K562 (cell line): ENCODE measurements at regions not wholly inside any gene's neighbourhood (a gene's known extent, or its start where the extent isn't known, plus 50 kb on each side); places are given as distances from the start of the nearest gene placed in this dataset.

Experiments used
- ATAC-seq: fragments of 200-7000 bp; cut with Tn5 transposase; 3 replicates; pipeline ENCODE4 v1.9.1; 2020; ENCODE audit warnings: moderate library complexity
- BruUV-seq: library from RNA; stranded (reverse); fragments of 400-500 nt; replicated peaks from 2 replicates; lab custom pipeline; 2021; lab: Mats Ljungman, UMichigan
- CTCF ChIA-PET: fragments of 300-600 bp; formaldehyde crosslinking; extraction: SDS; loops from one replicate; lab custom pipeline; 2021; ENCODE audit warnings: low intra/inter-chr PET ratio; lab: Yijun Ruan, JAX
- POLR2A ChIA-PET: fragments of 300-600, 350-650 bp; sonication (Branson Sonifier 250); formaldehyde crosslinking; extraction: SDS; loops from one replicate; lab custom pipeline; 2021; ENCODE audit warnings: antibody characterized with exemption, inconsistent platforms; lab: Yijun Ruan, JAX
- DNase-seq, 4 experiments: peaks; one replicate each; pipeline versions ENCODE4 v3.0.0 to v3.0.0-alpha.2; 2011 to 2018; ENCODE audit warnings: low spot score in 3 of 4, mixed read lengths in 3 of 4; ENCODE audit errors: extremely low read depth in 1 of 4
- FAIRE-seq: peaks from 2 replicates; lab custom pipeline; 2011; peaks lifted over from hg19 to GRCh38; lab: Jason Lieb, UNC
- H2AFZ ChIP-seq: 2 replicates; pipeline ENCODE4 v1.6.0; 2011; ENCODE audit warnings: low read depth, low read length, control low read depth, inconsistent platforms
- H3K27ac ChIP-seq: fragments of 200-600 bp; 3 replicates; pipeline ENCODE4 v1.8.0; 2011; ENCODE audit warnings: low read depth, mild to moderate bottlenecking, control low read depth, inconsistent platforms, low read length, moderate library complexity, mixed read lengths; ENCODE audit errors: extremely low read depth
- H3K27me3 ChIP-seq, 2 experiments: fragments of 300-600 bp in 1 of 2; 2 replicates in 1 of 2; 3 replicates in 1 of 2; pipeline versions ENCODE4 v1.6.0 to v1.8.0; 2011; ENCODE audit warnings: inconsistent platforms in 2 of 2, low read length in 2 of 2, mild to moderate bottlenecking in 1 of 2, mixed read lengths in 1 of 2, moderate library complexity in 1 of 2; ENCODE audit not compliant: control insufficient read depth in 2 of 2, insufficient read depth in 2 of 2
- H3K36me3 ChIP-seq: fragments of 300-600 bp; 3 replicates; pipeline ENCODE4 v1.8.0; 2011; ENCODE audit warnings: mild to moderate bottlenecking, low read length, inconsistent platforms; ENCODE audit not compliant: control insufficient read depth, insufficient read depth
- H3K4me1 ChIP-seq, 2 experiments: fragments of 200-600 bp in 1 of 2; replicated peaks in 1 of 2; 2 replicates in 1 of 2; 3 replicates in 1 of 2; pipeline versions ENCODE4 v1.5.1 to v1.8.0; 2011; ENCODE audit warnings: inconsistent platforms in 2 of 2, low read length in 2 of 2, mild to moderate bottlenecking in 1 of 2, mixed read lengths in 1 of 2, moderate library complexity in 1 of 2; ENCODE audit not compliant: control insufficient read depth in 2 of 2, insufficient read depth in 2 of 2
- H3K4me2 ChIP-seq: 2 replicates; pipeline ENCODE4 v1.6.1; 2011; ENCODE audit warnings: low read length, control low read depth, inconsistent platforms, mixed read lengths; ENCODE audit not compliant: insufficient read depth
- H3K4me3 ChIP-seq: fragments of 200-600 bp; sonication (generic), shearing (Covaris generic); 2 replicates; pipeline ENCODE4 v1.5.1; 2016; ENCODE audit warnings: control low read depth, inconsistent platforms
- H3K79me2 ChIP-seq: fragments of 200-600 bp; 3 replicates; pipeline ENCODE4 v1.8.0; 2011; ENCODE audit warnings: low read length, inconsistent platforms; ENCODE audit not compliant: control insufficient read depth, insufficient read depth
- H3K9ac ChIP-seq, 2 experiments: 2 replicates each; pipeline versions ENCODE4 v1.6.0 to v1.6.1; 2011; ENCODE audit warnings: low read depth in 2 of 2, low read length in 2 of 2, control low read depth in 1 of 2, inconsistent platforms in 1 of 2, mild to moderate bottlenecking in 1 of 2, mixed read lengths in 1 of 2; ENCODE audit not compliant: insufficient read depth in 1 of 2
- H3K9me1 ChIP-seq: one replicate; pipeline ENCODE4 v1.6.0; 2011; ENCODE audit warnings: inconsistent platforms, mild to moderate bottlenecking, low read length, moderate library complexity; ENCODE audit not compliant: control insufficient read depth, insufficient read depth
- H3K9me3 ChIP-seq: replicated peaks from 2 replicates; pipeline ENCODE4 v1.5.1; 2011; ENCODE audit warnings: low read depth, low read length, inconsistent platforms; ENCODE audit not compliant: control insufficient read depth, insufficient read depth
- H4K20me1 ChIP-seq: replicated peaks from 2 replicates; pipeline ENCODE4 v1.6.1; 2011; ENCODE audit warnings: low read length, inconsistent platforms, mixed read lengths; ENCODE audit not compliant: control insufficient read depth, insufficient read depth
- CBX3 ChIP-seq, 2 experiments: IDR thresholded peaks; 1 replicate in 1 of 2; 2 replicates in 1 of 2; pipeline ENCODE4 v1.6.1; 2012; ENCODE audit warnings: inconsistent platforms in 2 of 2, low read length in 2 of 2, borderline replicate concordance in 1 of 2, control low read depth in 1 of 2
- CEBPB ChIP-seq: fragments of 450-650 bp; IDR thresholded peaks from 2 replicates; pipeline ENCODE4 v1.6.1; 2016; ENCODE audit warnings: missing genetic modification characterization, missing compliant biosample characterization
- CEBPG ChIP-seq, 3 experiments: fragments of 200-800 bp in 1 of 3; sonication (Bioruptor generic) in 1 of 3; sonication (generic) in 1 of 3; formaldehyde crosslinking in 1 of 3; IDR thresholded peaks in 2 of 3; conservative IDR thresholded peaks in 1 of 3; 2 replicates each; pipeline versions ENCODE4 v1.6.1 to v1.8.0; 2016 to 2022; ENCODE audit warnings: missing compliant biosample characterization in 2 of 3, missing genetic modification characterization in 2 of 3, mild to moderate bottlenecking in 1 of 3, missing genetic modification reagents in 1 of 3
- CHD4 ChIP-seq: fragments of 200-600 bp; sonication (generic); IDR thresholded peaks from 3 replicates; pipeline ENCODE4 v1.6.1; 2012; ENCODE audit warnings: low read depth, mild to moderate bottlenecking, mixed read lengths, low read length, inconsistent platforms; ENCODE audit not compliant: insufficient read depth, insufficient replicate concordance, poor library complexity, severe bottlenecking
- ETV1 ChIP-seq: fragments of 450-650 bp; conservative IDR thresholded peaks from 2 replicates; pipeline ENCODE4 v1.6.1; 2016; ENCODE audit warnings: missing genetic modification characterization, control low read depth, low read depth, missing compliant biosample characterization
- HDAC8 ChIP-seq: fragments of 450-650 bp; IDR thresholded peaks from 2 replicates; pipeline ENCODE4 v1.6.1; 2016; ENCODE audit warnings: mild to moderate bottlenecking, missing genetic modification characterization, moderate library complexity, missing compliant biosample characterization
- MEIS2 ChIP-seq: fragments of 450-650 bp; IDR thresholded peaks from 2 replicates; pipeline ENCODE4 v1.6.1; 2014; ENCODE audit warnings: mild to moderate bottlenecking; ENCODE audit not compliant: partially characterized antibody
- NFIC ChIP-seq: fragments of 450-650 bp; IDR thresholded peaks from 2 replicates; pipeline ENCODE4 v1.6.1; 2017; ENCODE audit warnings: mild to moderate bottlenecking, inconsistent platforms
- SOX6 ChIP-seq: fragments of 450-650 bp; IDR thresholded peaks from 2 replicates; pipeline ENCODE4 v1.6.1; 2014; ENCODE audit warnings: mild to moderate bottlenecking
- TBL1XR1 ChIP-seq, 2 experiments: IDR thresholded peaks; 2 replicates each; pipeline ENCODE4 v1.6.1; 2012; ENCODE audit warnings: improper control_type of control experiment in 2 of 2, low read length in 2 of 2, mild to moderate bottlenecking in 1 of 2
- TBP ChIP-seq: optimal IDR thresholded peaks from 2 replicates; pipeline ENCODE3; 2011; ENCODE audit warnings: low read depth, low read length, improper control_type of control experiment
- XRCC4 ChIP-seq: IDR thresholded peaks from one replicate; pipeline ENCODE4 v1.6.1; 2011; ENCODE audit not compliant: insufficient read depth, insufficient read length; ENCODE audit errors: extremely low read depth
- ZNF121 ChIP-seq: sonication (generic); formaldehyde crosslinking; conservative IDR thresholded peaks from 2 replicates; pipeline ENCODE4 v1.8.0; 2022; ENCODE audit warnings: missing genetic modification reagents
- ZNF134 ChIP-seq: fragments of 250-450 bp; sonication (Bioruptor Pico); conservative IDR thresholded peaks from 2 replicates; pipeline ENCODE4 v1.4.0; 2020
- ZNF263 ChIP-seq: sonication (generic); formaldehyde crosslinking; IDR thresholded peaks from 2 replicates; pipeline ENCODE4 v1.8.0; 2022; ENCODE audit warnings: mild to moderate bottlenecking, missing genetic modification reagents, borderline replicate concordance
- ZNF384 ChIP-seq: IDR thresholded peaks from 2 replicates; pipeline ENCODE4 v1.6.1; 2012; ENCODE audit warnings: low read depth, low read length, improper control_type of control experiment
- WGBS: fragments of 100-300 bp; shearing (Covaris generic); methylation state at CpG from one replicate; pipeline ENCODE4 v1.1.6; 2016; ENCODE audit warnings: low coverage, mixed read lengths; ENCODE audit not compliant: insufficient coverage; ENCODE audit errors: missing lambda C conversion rate; 5-methylcytosine and 5-hydroxymethylcytosine counted together
- in situ Hi-C: fragments of 300-500 bp; cut with MboI; formaldehyde crosslinking; loops from 4 replicates; pipeline ENCODE4 v1.15.0; 2018; ENCODE audit warnings: inconsistent platforms, mixed read lengths
- intact Hi-C: fragments of 100-400 bp; cut with micrococcal nuclease; formaldehyde crosslinking; loops from 2 replicates; pipeline ENCODE4 v1.14.2; 2022
- TF ChIP-seq, protein P1 (sequence below), 2 experiments: fragments of 450-650 bp in 1 of 2; sonication (generic) in 1 of 2; formaldehyde crosslinking in 1 of 2; IDR thresholded peaks in 1 of 2; conservative IDR thresholded peaks in 1 of 2; 2 replicates each; pipeline versions ENCODE4 v1.6.1 to v1.8.1; 2016 to 2023; ENCODE audit warnings: mild to moderate bottlenecking in 2 of 2, moderate library complexity in 2 of 2, inconsistent platforms in 1 of 2, missing genetic modification reagents in 1 of 2
- TF ChIP-seq, protein P2 (sequence below): fragments of 450-650 bp; formaldehyde crosslinking; IDR thresholded peaks from 2 replicates; pipeline ENCODE4 v1.4.0; 2022; ENCODE audit warnings: missing genetic modification characterization
- TF ChIP-seq, protein P3 (sequence below): fragments of 200-800 bp; sonication (Bioruptor generic); IDR thresholded peaks from 2 replicates; pipeline ENCODE4 v1.6.1; 2017; ENCODE audit warnings: missing genetic modification characterization, missing compliant biosample characterization

DNA sequence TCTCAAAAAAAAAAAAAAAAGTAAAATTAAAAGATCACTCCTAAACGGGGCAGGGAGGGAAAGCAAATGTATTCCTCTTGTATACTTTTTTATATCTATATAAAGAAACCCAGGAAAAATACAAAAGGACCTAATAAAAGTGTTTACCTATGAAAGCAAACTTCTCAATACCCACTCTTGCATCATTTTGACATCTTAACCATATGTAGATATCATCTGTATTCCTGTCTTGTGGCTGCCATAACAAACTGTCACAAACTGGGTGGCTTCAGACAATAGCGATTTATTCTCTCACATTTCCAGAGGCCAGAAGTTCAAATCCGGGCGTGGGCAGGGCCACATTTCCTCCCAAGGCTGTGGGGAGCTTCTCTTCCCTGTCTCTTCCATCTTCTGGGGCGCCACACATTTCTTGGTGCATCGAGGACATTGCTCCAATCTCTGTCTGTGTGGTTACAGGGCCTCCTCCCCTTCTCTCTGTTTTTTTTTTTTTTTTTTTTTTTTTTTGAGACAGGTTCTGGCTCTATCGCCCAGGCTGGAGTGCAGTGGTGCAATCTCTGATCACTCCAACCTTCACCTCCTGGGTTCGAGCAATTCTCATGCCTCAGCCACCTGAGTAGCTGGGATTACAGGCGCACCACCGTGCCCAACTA, 58.4 kb upstream of the IL17B start:
- H3K4me3 ChIP-seq = no peak overlapping the region
- H2AFZ ChIP-seq = 0 out of 2 replicates have a peak overlapping the region, but pooled peaks have one; percentile 11
- H3K9ac ChIP-seq = no peak overlapping the region; a peak in 1 of 4 replicates
- FAIRE-seq (no peak), DNase-seq (no peak), ATAC-seq (no peak)
- H3K27ac ChIP-seq = no peak overlapping the region
- BruUV-seq = no TSS peak
- no peaks in the 10 kb centered on the region for H3K36me3 ChIP-seq
- ChIA-PET CTCF (no interaction called here), POLR2A (no interaction called here)
- no peaks in the 10 kb centered on the region for H3K9me1 ChIP-seq
- in situ Hi-C loops (no loop called here), intact Hi-C loops (no loop called here)
- no peaks in the 10 kb centered on the region for H3K9me3 ChIP-seq
- H3K79me2 ChIP-seq = no peaks in the 10 kb centered on the region
- H3K4me1 ChIP-seq = peaks cover 17 to 22% of the 10 kb centered on the region in 2 experiments
- H4K20me1 ChIP-seq = no peaks in the 10 kb centered on the region
- no peaks in the 10 kb centered on the region for H3K27me3 ChIP-seq
- WGBS = 24% methylated on average over 9 of the region's 10 CpGs
- no peak overlapping the region for H3K4me2 ChIP-seq
- TF ChIP-seq, protein P1, sequence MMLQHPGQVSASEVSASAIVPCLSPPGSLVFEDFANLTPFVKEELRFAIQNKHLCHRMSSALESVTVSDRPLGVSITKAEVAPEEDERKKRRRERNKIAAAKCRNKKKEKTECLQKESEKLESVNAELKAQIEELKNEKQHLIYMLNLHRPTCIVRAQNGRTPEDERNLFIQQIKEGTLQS (IDR thresholded peaks at IDR 0.05) = peak; percentile 75
- TF ChIP-seq, protein P1 (CRISPR knock-in tag; conservative IDR thresholded peaks at IDR 0.05) = no peak
- TF ChIP-seq TBL1XR1 (IDR thresholded peaks at IDR 0.05; ENCODE audit: low read length in 2 of 2) (no peak), ETV1 (tag) (0 out of 2 replicates have a peak, but pooled peaks have one; percentile 12), HDAC8 (tag) (no peak), CEBPB (tag) (0 out of 2 replicates have a peak, but pooled peaks have one; percentile 21), NFIC (no peak), CBX3 (IDR thresholded peaks at IDR 0.05; ENCODE audit: borderline replicate concordance in 1 of 2, low read length in 2 of 2) (no peak), ZNF263 (CRISPR knock-in tag) (no peak), CHD4 (no peak), ZNF134 (no peak), ZNF384 (peak; percentile 77), TBP (no peak), XRCC4 (no peak), ZNF121 (CRISPR knock-in tag) (no peak), SOX6 (0 out of 2 replicates have a peak, but pooled peaks have one; percentile 19), CEBPG (CRISPR knock-in tag; IDR thresholded peaks at IDR 0.05) (peak; percentile 36; the same call in 1 of the 2 replicates), CEBPG (tag; conservative IDR thresholded peaks at IDR 0.05 in 1 of 2, IDR thresholded peaks at IDR 0.05 in 1 of 2) (peak; percentile 55 to 75), MEIS2 (peak; percentile 32)
- TF ChIP-seq, protein P2, sequence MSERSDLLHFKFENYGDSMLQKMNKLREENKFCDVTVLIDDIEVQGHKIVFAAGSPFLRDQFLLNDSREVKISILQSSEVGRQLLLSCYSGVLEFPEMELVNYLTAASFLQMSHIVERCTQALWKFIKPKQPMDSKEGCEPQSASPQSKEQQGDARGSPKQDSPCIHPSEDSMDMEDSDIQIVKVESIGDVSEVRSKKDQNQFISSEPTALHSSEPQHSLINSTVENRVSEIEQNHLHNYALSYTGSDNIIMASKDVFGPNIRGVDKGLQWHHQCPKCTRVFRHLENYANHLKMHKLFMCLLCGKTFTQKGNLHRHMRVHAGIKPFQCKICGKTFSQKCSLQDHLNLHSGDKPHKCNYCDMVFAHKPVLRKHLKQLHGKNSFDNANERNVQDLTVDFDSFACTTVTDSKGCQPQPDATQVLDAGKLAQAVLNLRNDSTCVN (CRISPR knock-in tag) = no peak
- TF ChIP-seq, protein P3, sequence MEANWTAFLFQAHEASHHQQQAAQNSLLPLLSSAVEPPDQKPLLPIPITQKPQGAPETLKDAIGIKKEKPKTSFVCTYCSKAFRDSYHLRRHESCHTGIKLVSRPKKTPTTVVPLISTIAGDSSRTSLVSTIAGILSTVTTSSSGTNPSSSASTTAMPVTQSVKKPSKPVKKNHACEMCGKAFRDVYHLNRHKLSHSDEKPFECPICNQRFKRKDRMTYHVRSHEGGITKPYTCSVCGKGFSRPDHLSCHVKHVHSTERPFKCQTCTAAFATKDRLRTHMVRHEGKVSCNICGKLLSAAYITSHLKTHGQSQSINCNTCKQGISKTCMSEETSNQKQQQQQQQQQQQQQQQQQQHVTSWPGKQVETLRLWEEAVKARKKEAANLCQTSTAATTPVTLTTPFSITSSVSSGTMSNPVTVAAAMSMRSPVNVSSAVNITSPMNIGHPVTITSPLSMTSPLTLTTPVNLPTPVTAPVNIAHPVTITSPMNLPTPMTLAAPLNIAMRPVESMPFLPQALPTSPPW (CRISPR knock-in tag) = no peak
